ENCODE measurements at regions not wholly inside any gene's neighbourhood (a gene's known extent, or its start where the extent isn't known, plus 50 kb on each side); places are given as distances from the start of the nearest gene placed in this dataset.

GRCh38 chr12:24387381-24387780 is 437.9 kb upstream of the SOX5 start:
- TF ChIP-seq POLR2AphosphoS5 (IDR thresholded peaks at IDR 0.05; ENCODE audit: low read depth, low read length) (no peak), POLR2A (IDR thresholded peaks at IDR 0.05; ENCODE audit: low read depth, low read length) (no peak), TAF1 (IDR thresholded peaks at IDR 0.05; ENCODE audit: borderline replicate concordance, low read depth, low read length) (no peak)

Measured in GM12892 (cell line).